Lower leg skin (tissue), 3 donors: ENCODE measurements at regions not wholly inside any gene's neighbourhood (a gene's known extent, or its start where the extent isn't known, plus 50 kb on each side); places are given as distances from the start of the nearest gene placed in this dataset.

Source experiments
- POLR2A ChIP-seq, 2 donors: fragments of 450-650 bp; IDR thresholded peaks; one replicate each; pipeline ENCODE4 v1.6.1; 2016 to 2017; ENCODE audit warnings: antibody characterized with exemption in 2 of 2, mild to moderate bottlenecking in 1 of 2, moderate library complexity in 1 of 2
- TF ChIP-seq, protein P1 (sequence below), 3 donors: fragments of 450-650 bp; IDR thresholded peaks; one replicate each; pipeline ENCODE4 v1.5.1; 2016; ENCODE audit warnings: antibody characterized with exemption in 3 of 3, mild to moderate bottlenecking in 3 of 3, moderate library complexity in 2 of 3

DNA sequence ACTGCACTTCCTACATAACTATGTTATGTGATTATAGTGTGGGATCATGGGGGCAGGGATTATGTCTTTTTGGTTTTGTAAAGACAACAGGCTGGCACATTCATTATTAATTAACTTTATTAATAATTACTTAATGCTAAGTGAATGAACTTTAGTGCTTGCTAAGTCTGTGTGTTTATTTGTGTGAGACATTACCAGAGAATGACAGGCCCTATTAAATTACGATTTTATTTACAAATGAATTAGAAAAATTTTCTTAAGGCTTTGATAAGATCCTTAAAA lies 100.9 kb downstream of the CD83 start:
- TF ChIP-seq, protein P1, sequence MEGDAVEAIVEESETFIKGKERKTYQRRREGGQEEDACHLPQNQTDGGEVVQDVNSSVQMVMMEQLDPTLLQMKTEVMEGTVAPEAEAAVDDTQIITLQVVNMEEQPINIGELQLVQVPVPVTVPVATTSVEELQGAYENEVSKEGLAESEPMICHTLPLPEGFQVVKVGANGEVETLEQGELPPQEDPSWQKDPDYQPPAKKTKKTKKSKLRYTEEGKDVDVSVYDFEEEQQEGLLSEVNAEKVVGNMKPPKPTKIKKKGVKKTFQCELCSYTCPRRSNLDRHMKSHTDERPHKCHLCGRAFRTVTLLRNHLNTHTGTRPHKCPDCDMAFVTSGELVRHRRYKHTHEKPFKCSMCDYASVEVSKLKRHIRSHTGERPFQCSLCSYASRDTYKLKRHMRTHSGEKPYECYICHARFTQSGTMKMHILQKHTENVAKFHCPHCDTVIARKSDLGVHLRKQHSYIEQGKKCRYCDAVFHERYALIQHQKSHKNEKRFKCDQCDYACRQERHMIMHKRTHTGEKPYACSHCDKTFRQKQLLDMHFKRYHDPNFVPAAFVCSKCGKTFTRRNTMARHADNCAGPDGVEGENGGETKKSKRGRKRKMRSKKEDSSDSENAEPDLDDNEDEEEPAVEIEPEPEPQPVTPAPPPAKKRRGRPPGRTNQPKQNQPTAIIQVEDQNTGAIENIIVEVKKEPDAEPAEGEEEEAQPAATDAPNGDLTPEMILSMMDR (IDR thresholded peaks at IDR 0.05): no peak
- no peak for TF ChIP-seq POLR2A (IDR thresholded peaks at IDR 0.05)
